ENCODE measurements at regions not wholly inside any gene's neighbourhood (a gene's known extent, or its start where the extent isn't known, plus 50 kb on each side); places are given as distances from the start of the nearest gene placed in this dataset.

DNA sequence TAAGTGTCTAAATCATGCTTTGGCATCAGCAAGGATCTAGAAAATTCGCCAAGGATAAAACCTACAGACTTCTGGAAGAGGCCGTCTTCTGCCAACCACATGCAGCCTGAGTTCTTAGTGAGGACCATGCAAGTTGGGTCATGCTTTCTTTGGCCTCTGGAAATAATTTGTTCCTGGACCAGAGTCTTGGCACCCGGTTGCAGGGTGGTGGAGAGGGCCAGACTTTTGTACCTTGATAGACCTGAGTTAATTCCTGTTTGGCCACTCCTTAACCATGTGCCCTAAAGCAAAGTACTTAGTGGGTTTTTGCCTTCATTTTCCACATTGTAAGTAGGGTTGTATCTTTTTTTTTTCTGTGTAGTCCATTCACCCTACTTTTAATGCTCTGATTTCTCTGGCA is 283.4 kb upstream of the IRX5 start:
- DNase-seq (ENCODE audit: low read depth) = no peak

DNA sequence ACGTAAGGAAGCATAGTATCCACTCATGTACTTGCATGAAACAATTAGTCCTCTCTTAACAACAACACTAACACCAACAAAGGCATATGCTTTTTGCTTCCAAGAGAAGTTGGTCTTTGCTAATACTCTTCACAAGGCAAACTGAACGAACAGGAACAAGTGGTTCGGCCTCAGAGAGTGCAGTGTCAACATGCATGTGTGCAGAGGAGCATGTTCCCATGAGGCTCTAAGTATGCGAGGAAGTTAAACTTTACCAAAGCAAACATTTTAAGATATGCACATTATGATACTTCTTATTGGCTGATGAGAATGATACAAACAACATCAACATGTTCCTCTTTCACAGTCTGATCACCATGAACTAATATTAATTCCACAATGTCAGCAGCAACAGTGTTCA is 285.3 kb upstream of the IRX5 start:
- no peak for DNase-seq (ENCODE audit: low read depth)
- H3K4me3 ChIP-seq (ENCODE audit: low read depth, low read length) = no peak overlapping the region

More for the DNA sequence above, 283.4 kb upstream of the IRX5 start:
- H3K4me3 ChIP-seq (ENCODE audit: low read depth, low read length) = no peak overlapping the region

DNA sequence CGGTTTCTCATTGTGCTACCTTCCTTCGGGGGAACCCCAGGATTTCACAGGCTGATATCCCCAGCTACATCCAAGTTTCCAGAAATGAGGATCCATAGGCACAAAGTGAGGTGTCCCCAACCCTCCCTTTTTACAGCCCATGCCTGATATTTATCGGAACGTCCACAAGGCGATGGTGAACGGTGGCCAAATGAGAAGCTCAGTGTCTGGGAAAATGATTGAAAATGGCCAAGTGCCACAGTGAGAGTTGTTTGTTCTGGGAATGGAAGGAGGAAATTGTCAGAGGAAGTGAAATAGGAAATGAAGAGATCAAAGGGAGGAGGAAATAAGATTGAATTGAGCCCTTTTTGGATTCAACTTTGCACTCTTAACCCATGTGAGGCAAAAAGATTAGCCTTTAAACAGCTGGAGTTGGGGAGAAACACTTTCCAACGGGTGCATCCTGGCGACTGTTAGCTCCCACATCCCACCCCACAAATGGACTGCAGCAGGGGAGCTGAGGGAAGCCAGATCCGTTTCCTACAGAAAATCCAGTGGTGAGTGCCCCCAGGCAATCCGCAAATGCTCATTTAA is 294.4 kb upstream of the IRX5 start:
- no peak for DNase-seq (ENCODE audit: low read depth)
- no peak overlapping the region for H3K4me3 ChIP-seq (ENCODE audit: low read depth, low read length)

DNA sequence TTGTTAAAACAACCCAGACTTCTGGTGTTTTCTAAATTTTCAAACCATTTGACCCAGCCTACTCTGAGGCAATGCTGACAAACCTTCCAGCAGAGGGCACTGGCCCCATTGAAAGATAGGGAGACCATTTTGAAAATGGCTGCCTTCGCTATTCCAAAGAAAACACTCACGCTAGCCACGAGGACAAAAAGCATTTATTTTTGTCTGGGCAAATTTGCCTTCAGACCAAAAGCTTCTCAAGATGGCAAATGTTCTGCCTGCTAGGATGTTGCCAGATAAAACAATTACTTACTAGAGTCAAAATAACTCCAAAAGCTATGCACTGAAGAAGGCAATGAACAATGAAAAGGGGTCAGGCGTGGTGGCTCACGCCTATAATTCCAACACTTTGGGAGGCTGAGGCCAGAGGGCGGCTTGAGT is 296.7 kb upstream of the IRX5 start:
- DNase-seq (ENCODE audit: low read depth) = no peak
- no peak overlapping the region for H3K4me3 ChIP-seq (ENCODE audit: low read depth, low read length)

DNA sequence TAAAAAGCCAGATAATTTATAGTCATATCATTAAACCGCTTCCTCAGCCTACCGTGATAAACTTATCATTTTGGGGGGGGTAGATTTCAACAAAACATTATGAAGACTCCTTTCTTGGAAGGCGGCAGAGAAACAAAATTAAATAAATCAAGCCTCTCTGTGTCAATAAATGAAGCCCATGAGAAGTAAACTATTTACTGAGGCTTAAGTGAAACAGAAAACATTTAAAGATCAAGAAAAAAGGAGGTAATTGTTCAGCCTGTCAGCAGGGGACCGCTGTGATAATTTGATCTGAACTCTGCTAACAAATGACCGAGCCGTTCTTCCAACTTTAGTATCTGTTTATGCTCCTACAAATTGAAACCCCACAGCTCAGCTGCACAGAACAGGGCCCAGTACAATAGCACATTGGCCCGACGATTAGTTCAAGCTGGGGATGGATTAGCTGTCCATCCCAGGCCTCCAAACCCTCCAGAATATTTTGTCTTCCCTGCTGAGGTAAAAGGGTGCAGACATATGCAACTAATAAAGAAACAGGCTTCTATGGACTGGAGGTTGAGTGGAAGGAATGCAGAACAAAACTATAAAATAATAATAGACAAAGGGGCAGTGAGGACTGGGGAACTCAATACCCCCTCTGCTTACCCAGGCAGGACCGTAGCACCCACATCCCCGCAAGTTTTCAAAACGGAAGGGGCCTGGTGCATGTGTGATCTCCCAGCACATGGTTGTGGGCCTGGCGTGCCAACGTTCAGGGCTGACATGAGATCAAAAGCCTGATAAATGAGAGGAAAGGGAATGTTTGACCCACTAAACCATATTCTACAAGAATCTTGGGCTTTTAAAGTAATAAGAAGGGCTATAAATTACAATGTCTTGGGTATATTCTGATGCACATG is 298.1 kb upstream of the IRX5 start:
- no peak overlapping the region for H3K4me3 ChIP-seq (ENCODE audit: low read depth, low read length)
- no peak for DNase-seq (ENCODE audit: low read depth)

DNA sequence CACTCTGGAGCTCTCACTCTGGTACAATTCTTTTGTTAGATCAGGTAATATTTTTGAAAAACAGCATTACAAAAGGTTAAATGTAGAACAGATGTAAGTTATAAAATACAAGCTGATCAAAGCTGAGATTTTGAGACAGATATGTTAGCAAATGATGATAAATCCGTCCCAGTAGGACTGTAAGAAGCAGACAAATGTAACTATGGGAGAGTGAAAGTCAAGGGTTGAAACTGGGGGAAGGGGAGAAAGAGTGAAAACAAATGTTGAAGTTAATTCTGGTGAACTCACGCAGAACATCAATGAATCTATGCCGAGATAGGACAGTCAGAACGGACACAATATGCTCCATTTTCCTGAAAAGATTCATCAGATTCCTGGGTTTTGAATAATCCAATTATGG is 298.9 kb upstream of the IRX5 start:
- no peak overlapping the region for H3K4me3 ChIP-seq (ENCODE audit: low read depth, low read length)
- DNase-seq (ENCODE audit: low read depth) = no peak

DNA sequence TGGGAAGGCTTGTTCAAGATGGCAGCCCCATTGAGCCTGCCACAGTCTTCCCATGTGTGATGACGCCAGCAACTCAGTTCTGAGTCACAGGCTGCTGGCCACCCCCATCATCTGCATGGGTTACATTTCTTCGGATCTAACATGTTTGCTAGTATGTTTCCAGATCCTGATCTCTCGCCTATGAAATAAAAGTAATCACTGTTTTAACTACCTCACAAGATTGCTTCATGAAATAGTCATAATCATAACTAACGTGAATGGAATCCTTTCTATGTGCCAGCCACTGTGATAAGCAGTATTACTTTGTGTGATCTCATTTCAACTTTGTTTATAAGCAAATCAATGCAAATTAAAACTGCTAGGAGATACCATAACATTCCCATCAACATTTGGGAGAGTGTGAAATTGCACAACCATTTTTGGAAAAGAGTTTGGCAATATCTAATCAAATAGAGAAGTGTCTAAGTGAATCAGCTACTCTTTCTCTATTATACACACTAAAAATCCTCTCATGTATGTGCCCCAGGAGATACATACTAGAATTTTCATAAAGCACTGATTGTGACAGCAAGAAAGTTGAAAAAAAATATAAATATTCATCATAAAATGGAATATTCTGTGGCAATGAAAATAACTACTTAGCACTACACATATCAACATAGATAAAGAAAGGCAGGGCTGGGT is 300.2 kb upstream of the IRX5 start:
- DNase-seq (ENCODE audit: low read depth) = no peak
- no peak overlapping the region for H3K4me3 ChIP-seq (ENCODE audit: low read depth, low read length)

DNA sequence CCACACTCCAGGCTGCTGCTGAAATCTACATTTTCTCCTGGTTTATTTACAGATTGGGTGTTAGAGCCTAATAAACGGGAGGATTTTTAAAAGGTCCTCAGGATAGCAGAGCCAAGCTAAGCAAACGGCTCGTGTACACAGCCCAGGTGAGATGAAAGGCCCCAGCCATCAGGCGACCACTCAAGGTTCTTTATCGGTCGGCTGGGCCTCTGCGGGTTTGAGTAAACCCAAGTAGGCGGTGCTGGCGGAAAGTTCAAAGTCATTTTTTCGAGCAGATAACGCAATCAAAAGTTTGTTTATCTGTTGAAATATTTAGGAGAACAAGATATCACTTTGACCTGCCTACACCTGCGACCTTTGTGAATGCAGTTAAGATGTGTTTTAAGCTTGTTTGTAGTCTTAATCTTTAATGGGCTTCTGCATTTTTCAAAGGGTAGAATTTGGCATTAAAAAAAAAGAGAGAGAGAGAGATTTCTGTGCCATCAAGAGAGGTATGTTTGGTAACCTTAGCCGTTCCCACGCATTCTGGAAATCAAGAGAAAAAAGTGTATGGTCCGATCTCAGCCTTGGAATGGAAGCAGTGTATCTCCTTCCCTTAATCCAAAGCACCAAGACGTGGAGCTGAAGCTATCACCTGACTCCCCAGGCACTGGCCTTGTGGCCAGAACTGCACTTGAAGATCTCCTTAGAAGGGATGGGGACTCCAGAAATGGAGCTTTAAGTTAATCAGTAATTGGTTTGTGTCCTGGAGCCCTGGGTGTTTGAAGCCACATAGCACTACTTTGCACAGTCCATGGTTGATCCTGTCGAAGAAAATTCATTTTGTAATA is 301.7 kb upstream of the IRX5 start:
- no peak for DNase-seq (ENCODE audit: low read depth)
- no peak overlapping the region for H3K4me3 ChIP-seq (ENCODE audit: low read depth, low read length)

DNA sequence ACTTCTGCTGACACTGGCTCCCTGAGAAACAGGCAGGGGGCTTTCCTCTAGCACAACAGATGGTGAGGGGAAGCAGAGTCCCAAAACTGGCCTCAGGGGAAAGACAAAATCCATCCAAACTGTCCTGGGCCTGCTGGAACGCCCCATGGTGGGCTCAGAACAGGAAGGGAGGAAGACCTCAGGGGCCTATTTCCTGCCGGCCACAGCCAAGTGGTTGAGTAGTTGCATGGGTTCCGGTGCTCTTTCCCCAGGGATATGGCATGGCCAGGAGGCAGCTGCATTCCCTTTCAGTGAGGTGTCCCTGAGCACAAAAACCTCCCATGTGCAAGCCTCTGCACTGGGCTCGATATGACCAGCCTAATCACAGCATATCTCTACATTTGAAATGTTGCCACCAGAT is 303.0 kb upstream of the IRX5 start:
- DNase-seq (ENCODE audit: low read depth) = no peak

DNA sequence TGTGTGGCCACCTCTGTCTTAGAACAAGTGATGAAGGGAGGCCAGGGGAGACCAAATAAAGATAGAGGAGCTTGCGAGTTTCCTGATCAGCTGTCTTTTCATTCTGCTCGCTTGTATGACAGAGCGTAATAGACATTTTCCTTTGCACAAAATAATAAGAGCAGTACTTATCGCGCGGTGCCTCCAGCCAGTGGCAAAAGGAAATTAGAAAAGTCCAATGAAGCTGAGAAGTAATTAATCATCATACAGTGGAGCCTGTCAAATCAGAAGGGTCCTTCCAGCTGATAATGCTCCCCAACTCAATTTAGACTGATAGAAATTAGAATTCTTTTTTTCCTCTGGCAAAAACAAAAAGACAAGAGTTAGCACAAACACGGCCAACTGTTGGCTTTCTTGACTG is 307.0 kb upstream of the IRX5 start:
- no peak overlapping the region for H3K4me3 ChIP-seq (ENCODE audit: low read depth, low read length)
- no peak for DNase-seq (ENCODE audit: low read depth)

More for the DNA sequence above, 303.0 kb upstream of the IRX5 start:
- no peak overlapping the region for H3K4me3 ChIP-seq (ENCODE audit: low read depth, low read length)

DNA sequence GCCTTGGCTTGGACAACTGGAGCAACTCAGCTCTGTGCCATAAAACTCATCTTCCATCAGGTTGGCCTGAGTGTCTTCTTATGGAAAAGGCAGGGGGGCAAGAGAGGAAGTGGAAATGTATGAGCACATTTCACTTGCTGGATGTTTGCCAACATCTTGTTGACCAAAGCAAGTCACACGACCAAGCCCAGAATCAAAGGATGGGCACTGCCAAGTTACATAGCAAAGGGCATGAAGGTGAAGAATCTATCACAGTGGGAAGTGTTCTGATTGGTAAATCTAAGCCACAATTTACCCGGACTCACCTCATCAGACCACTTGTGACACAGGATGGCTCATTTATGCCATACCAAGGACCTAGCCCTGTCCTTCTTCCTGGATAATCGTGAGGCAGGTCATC is 310.5 kb upstream of the IRX5 start:
- H3K4me3 ChIP-seq (ENCODE audit: low read depth, low read length) = no peak overlapping the region
- no peak for DNase-seq (ENCODE audit: low read depth)

DNA sequence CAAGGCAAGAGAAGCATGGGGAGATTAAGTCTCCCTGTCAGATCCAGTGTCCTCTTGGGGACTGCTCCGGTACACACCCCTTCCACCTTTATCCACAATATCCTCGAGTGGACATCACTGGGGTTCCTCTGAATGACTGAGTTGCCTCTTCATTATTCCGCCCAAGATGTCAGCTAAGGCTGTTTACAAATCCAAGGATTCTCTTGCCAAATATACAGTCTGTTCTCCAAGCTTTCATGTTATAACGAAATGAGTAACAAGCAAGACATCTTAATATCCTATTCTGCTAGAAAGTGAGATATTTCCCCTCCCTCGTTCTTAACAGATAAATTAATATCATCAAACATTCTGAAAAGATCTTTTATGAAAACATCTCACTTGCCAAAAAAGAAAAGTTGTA is 314.1 kb upstream of the IRX5 start:
- no peak overlapping the region for H3K4me3 ChIP-seq (ENCODE audit: low read depth, low read length)
- DNase-seq (ENCODE audit: low read depth) = no peak

DNA sequence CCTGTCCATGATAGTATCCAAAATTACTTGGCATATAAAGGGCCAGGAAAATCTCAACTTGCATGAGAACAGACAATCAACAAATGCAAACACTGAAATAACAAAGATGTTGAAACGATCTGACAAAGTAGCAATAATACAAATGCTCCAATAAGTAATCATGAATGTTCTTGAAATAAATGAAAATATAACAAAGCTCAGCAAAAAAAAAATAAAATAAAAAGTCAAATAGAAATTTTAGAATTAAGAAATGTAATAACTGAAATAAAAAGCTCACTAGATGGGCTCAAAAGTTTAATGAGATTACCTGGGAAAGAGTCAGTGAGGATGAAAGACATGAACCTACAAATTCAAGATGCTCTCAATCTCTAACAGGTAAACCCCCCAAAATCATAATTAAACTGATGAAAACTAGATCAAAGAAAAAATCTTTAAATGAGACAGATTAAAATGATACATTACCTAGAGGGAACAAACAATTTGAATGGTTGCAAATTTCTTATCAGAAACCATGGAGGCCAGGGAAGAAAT is 319.0 kb upstream of the IRX3 start:
- H3K4me3 ChIP-seq (ENCODE audit: low read depth, low read length) = no peak overlapping the region
- DNase-seq (ENCODE audit: low read depth) = no peak

DNA sequence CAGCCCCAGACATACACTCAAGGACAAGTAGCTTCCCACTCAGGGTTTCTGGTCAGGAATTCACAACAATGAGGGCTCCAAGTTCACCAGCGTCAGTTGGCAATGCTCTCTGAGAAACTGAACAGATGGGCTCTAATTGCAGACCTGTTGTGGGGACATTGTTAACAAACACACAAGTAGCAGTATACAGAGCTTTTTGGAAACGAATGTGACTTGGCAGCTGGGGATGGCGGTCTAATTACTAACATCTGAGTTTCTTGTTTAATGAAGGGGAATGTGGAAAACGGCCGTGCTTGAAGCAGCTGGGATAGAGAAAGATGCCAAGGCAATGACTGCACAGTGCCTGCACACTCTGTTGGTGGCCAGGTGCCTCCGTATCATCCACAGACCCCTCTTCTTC is 316.1 kb upstream of the IRX3 start:
- H3K4me3 ChIP-seq (ENCODE audit: low read depth, low read length) = no peak overlapping the region
- DNase-seq (ENCODE audit: low read depth) = no peak

DNA sequence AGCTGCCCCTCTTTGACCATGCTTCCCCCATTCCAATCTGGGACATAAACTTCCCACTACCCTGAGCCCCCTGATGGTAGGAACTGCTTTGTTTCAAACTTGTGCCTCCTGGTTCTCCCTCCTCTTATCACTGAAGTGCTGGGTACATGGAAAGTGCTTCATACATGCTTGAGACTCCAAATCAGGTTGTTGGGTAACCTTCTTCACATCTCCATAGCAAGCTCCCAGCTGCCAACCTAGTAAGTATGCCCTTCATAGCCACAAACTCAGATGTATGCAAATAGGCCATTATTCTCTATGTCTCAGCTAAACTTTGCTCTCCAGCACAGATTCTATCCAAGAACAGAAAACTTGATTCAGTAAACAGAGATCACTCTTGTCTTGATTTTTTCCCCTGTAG is 310.6 kb upstream of the IRX3 start:
- no peak for DNase-seq (ENCODE audit: low read depth)
- no peak overlapping the region for H3K4me3 ChIP-seq (ENCODE audit: low read depth, low read length)

DNA sequence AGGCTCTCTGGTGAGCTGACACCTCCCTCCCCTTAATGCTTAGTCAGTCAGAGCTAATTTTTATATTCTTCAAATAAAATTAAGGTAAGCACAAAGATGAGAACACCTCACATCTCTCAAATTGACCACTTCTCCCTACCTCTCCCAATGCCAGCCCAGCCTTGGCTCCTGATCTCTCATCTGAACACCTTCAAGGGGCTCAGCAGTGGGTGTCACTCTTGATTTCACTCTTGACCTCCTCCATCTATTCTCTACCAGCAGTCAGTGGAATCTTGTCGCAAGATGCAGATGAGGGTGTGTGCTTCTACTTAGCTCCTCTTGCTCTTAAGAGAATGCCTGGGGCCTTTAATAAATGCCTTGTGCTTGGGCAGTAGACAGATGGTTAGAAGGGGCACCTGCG is 309.0 kb upstream of the IRX3 start:
- DNase-seq (ENCODE audit: low read depth) = no peak
- no peak overlapping the region for H3K4me3 ChIP-seq (ENCODE audit: low read depth, low read length)

DNA sequence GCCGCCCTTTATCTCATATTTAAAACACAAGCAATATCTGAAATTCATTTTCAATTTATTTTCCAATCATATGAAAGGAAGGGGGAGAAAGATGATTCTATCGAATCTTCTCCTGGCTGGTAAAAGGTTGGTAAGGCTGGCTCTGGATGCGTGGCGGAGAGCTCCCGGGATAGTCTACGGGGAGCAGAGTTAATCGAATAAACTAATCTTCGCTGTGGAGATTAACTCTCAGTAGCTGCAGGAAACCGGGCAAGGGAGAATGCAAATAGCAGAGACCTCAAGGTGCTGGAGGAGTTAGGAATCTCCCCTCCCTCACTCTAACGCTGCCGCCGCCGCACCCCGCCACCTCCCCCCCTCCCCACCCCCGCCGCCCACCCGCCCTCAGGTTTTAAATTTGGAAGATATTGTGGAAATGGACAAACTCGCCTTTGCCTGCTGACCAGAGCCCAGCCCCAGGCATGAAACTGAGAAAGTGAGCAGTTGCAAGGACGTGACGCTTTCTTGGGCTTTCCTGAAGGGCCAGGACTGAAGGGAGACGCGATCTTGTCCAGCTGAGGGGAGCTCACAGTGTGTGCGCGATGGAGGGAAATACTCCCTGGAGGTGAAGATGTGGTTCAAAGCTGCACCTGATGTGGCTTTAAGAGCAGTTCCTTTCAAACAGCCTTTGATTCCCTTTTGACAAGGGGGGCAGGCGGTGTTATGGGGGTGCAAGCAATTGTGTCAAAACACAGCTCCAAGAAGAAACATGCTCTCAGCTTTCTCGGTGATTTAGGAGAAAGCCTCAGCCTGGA is 308.2 kb upstream of the IRX3 start:
- DNase-seq (ENCODE audit: low read depth) = no peak
- no peak overlapping the region for H3K4me3 ChIP-seq (ENCODE audit: low read depth, low read length)

DNA sequence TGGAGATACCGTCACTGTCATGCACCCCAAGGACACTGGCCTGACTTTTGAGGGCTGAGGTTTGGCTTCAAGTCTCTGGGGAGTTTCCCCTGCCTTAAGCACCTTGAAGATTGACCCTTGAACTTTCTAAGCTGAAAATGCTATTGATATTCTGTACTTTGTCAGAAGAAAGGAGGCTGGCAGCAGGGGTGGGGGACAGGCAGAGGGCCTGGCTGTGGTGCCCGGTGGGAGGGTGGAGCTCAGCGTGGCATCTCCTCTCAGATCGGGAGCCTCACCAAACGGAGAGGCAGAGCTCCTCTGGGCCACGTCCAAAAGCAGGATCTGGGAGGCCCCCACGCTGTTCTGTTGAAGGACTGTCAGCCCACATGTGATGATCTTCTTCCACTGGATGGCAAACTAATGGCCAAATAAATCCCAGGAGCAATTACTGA is 305.2 kb upstream of the IRX3 start:
- no peak for DNase-seq (ENCODE audit: low read depth)
- no peak overlapping the region for H3K4me3 ChIP-seq (ENCODE audit: low read depth, low read length)

DNA sequence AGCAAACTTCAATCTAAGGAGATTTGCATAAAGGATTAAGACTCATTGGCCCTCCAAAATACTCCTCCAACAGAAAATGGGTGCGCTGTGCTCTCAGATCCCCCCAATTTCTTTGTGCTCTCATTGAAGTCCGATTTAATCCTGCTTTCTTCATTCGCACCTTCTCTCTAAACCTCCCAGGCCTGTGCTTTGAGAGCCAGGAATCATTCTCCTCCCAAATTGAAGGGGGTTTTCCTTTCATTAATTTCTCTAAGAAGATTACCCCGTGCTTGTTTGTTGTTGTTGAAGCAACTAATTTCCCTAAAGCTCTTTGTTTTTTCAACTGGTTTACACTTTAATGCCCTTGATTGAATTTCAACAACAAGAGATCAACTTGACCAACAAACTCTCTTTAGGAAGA is 304.2 kb upstream of the IRX3 start:
- no peak for DNase-seq (ENCODE audit: low read depth)
- H3K4me3 ChIP-seq (ENCODE audit: low read depth, low read length) = no peak overlapping the region

Measured in skeletal muscle cell (primary cell).